ENCODE measurements at regions not wholly inside any gene's neighbourhood (a gene's known extent, or its start where the extent isn't known, plus 50 kb on each side); places are given as distances from the start of the nearest gene placed in this dataset.

DNA sequence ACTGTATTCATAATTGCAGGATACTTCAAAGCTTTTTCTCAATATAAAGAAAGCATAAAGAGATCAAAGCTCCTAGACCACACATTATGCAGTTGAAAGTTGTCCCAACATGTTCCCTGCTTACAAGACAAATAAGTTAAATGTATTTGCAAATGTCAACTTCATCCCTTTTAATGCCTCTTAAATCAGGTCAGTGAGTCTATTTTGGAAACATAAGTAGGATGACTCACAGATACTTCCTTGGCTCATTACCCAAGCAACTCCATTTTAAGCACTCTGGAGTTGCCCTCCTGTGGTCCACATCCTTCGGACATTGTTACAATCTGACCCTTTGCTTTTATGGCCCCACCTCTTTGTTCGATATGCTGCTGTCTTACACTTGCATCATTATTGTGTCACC is 162.0 kb downstream of the FAXC start:
- H3K36me3 ChIP-seq = no peaks in the 10 kb centered on the region
- no peaks in the 10 kb centered on the region for H3K9me3 ChIP-seq
- H3K27ac ChIP-seq = no peak overlapping the region
- no peak for DNase-seq
- intact Hi-C loops (cut with DNase I; ENCODE audit: low total_unique reads) = no loop called here
- TF ChIP-seq, protein P1, sequence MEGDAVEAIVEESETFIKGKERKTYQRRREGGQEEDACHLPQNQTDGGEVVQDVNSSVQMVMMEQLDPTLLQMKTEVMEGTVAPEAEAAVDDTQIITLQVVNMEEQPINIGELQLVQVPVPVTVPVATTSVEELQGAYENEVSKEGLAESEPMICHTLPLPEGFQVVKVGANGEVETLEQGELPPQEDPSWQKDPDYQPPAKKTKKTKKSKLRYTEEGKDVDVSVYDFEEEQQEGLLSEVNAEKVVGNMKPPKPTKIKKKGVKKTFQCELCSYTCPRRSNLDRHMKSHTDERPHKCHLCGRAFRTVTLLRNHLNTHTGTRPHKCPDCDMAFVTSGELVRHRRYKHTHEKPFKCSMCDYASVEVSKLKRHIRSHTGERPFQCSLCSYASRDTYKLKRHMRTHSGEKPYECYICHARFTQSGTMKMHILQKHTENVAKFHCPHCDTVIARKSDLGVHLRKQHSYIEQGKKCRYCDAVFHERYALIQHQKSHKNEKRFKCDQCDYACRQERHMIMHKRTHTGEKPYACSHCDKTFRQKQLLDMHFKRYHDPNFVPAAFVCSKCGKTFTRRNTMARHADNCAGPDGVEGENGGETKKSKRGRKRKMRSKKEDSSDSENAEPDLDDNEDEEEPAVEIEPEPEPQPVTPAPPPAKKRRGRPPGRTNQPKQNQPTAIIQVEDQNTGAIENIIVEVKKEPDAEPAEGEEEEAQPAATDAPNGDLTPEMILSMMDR (IDR thresholded peaks at IDR 0.05) = no peak
- no peak for TF ChIP-seq POLR2A (IDR thresholded peaks at IDR 0.05)
- H3K4me3 ChIP-seq = no peak overlapping the region
- no peaks in the 10 kb centered on the region for H3K27me3 ChIP-seq
- H3K4me1 ChIP-seq = no peaks in the 10 kb centered on the region

DNA sequence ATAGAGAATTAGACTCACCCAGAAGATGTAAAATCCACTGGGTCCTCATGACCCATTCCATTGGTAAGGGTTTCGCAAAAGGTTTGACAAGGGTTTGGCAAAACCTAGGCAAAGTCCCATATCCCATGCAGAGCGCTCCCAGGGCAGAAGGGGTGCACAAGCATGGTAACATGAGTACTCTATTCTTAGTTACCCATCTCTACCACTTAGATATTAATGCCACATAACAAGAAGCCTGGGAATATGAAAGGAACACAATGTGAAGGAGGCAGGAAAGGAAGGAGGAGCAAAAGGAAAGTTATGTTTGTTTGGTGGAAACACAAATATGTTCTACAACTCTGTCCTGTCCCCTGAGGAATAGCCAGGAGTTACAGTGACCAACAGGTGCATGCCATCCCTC is 163.1 kb downstream of the FAXC start:
- intact Hi-C loops (cut with DNase I; ENCODE audit: low total_unique reads) = no loop called here
- H3K27me3 ChIP-seq = no peaks in the 10 kb centered on the region
- no peaks in the 10 kb centered on the region for H3K36me3 ChIP-seq
- DNase-seq = no peak
- no peak overlapping the region for H3K27ac ChIP-seq
- no peak overlapping the region for H3K4me3 ChIP-seq
- no peaks in the 10 kb centered on the region for H3K4me1 ChIP-seq
- TF ChIP-seq POLR2A (IDR thresholded peaks at IDR 0.05) = no peak
- TF ChIP-seq, protein P1 (IDR thresholded peaks at IDR 0.05) = no peak
- no peaks in the 10 kb centered on the region for H3K9me3 ChIP-seq

DNA sequence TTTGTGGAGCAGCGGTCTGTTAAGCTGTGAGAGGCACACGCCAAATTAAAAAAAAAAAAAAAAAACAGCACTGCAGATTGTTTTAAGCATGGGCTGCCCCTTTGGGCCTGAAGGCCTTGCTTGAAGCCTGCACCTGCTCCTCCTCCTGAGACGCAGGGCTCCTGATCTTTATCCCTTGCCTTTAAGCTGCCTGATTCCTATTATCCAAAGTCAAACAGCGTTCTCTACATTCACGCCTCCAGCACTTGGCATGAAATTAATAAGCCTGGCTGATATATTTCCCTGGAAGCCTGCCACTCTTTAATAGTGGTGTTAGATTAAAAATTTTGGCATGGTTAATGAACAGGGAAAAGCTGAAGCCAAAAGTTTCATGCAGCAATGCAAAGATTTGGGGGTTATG is 163.9 kb downstream of the FAXC start:
- DNase-seq = no peak
- Histone ChIP-seq H3K27me3 (no peaks in the 10 kb centered on the region), H3K9me3 (no peaks in the 10 kb centered on the region), H3K36me3 (no peaks in the 10 kb centered on the region), H3K27ac (no peak overlapping the region), H3K4me1 (no peaks in the 10 kb centered on the region), H3K4me3 (no peak overlapping the region)
- intact Hi-C loops (cut with DNase I; ENCODE audit: low total_unique reads) = no loop called here
- no peak for TF ChIP-seq POLR2A (IDR thresholded peaks at IDR 0.05)
- TF ChIP-seq, protein P1 (IDR thresholded peaks at IDR 0.05) = no peak

DNA sequence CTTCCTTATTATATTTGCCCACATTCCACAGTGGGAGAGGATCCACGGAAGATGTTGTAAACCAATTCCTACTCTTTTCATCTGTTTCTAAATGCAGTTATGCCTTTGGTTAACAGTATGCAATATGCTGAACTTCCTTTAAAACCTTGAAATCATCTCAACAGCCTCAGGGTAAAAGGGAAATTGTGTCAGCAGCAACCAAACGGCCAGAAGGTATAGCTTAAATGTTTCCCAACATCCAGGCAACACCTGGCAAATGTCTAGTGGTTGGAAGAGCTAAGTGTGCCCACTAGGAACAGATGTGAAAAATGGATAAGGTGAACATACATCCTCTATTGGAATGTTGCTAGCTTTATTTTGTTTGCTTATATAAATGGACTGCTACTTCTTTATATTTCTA is 164.8 kb downstream of the FAXC start:
- Histone ChIP-seq H3K9me3 (peaks cover 0 to under 1% of the 10 kb centered on the region in 2 donors), H3K36me3 (no peaks in the 10 kb centered on the region), H3K4me1 (no peaks in the 10 kb centered on the region), H3K4me3 (no peak overlapping the region), H3K27ac (no peak overlapping the region), H3K27me3 (no peaks in the 10 kb centered on the region)
- intact Hi-C loops (cut with DNase I; ENCODE audit: low total_unique reads) = no loop called here
- DNase-seq = no peak
- TF ChIP-seq, protein P1 (IDR thresholded peaks at IDR 0.05) = no peak
- no peak for TF ChIP-seq POLR2A (IDR thresholded peaks at IDR 0.05)

DNA sequence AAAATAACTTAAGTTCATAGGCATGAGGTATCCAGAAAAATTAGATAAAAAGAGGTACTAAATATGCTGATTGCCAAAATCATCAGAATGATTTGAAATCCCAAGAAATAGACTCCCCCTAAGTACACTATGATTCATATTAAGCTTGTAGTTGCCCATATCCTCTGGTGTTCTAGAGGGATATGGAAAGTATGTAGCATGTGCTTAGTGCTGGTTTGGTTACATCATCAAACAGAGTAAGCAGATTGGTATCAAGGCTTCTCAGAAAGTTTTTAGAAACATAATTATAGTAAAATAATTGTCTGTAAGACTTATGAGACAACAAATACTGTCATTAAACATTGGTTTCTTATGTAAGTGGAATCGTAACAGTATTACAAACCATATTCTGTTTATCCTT is 166.4 kb downstream of the FAXC start:
- Histone ChIP-seq H3K4me3 (no peak overlapping the region), H3K27me3 (no peaks in the 10 kb centered on the region), H3K36me3 (no peaks in the 10 kb centered on the region), H3K9me3 (peaks cover 0 to 3% of the 10 kb centered on the region in 2 donors), H3K27ac (no peak overlapping the region), H3K4me1 (no peaks in the 10 kb centered on the region)
- intact Hi-C loops (cut with DNase I; ENCODE audit: low total_unique reads) = no loop called here
- DNase-seq = no peak
- no peak for TF ChIP-seq POLR2A (IDR thresholded peaks at IDR 0.05)
- TF ChIP-seq, protein P1 (IDR thresholded peaks at IDR 0.05) = no peak

All from uterus (tissue), 3 donors.